Stimulated activated CD8-positive, alpha-beta memory T cell treated with anti-CD3 and anti-CD28 coated beads, Interleukin-12 subunit alpha, Interleukin-12 subunit beta, amount 100 ng/mL, for 1 hour (primary cell): ENCODE measurements at regions not wholly inside any gene's neighbourhood (a gene's known extent, or its start where the extent isn't known, plus 50 kb on each side); places are given as distances from the start of the nearest gene placed in this dataset.

Experiments
- DNase-seq: peaks from one replicate; pipeline ENCODE4 v3.0.0-alpha.2; 2020; ENCODE audit warnings: low read depth

- DNase-seq = no peak
Observed at GRCh38 chr18:22074282-22075070, 94.9 kb upstream of the GATA6 start.

- no peak for DNase-seq
Observed at GRCh38 chr18:22080035-22080434, 89.4 kb upstream of the GATA6 start.

GRCh38 chr18:22082408-22082807 lies 87.0 kb upstream of the GATA6 start:
- no peak for DNase-seq

- DNase-seq = no peak
Observed at GRCh38 chr18:22084547-22084946, 84.8 kb upstream of the GATA6 start.

- no peak for DNase-seq
Observed at GRCh38 chr18:22086973-22087372, 82.4 kb upstream of the GATA6 start.

GRCh38 chr18:22088029-22088428 lies 81.4 kb upstream of the GATA6 start:
- DNase-seq = no peak

- no peak for DNase-seq
Observed at GRCh38 chr18:22088996-22089640, 80.3 kb upstream of the GATA6 start.

GRCh38 chr18:22091341-22091740 lies 78.0 kb upstream of the GATA6 start:
- DNase-seq = no peak

- no peak for DNase-seq
Observed at GRCh38 chr18:22093731-22094357, 75.5 kb upstream of the GATA6 start.

GRCh38 chr18:22094358-22094734 lies 75.0 kb upstream of the GATA6 start:
- no peak for DNase-seq

GRCh38 chr18:22098563-22098989 lies 70.8 kb upstream of the GATA6 start:
- DNase-seq = no peak

GRCh38 chr18:22099925-22100324 lies 69.5 kb upstream of the GATA6 start:
- no peak for DNase-seq

- no peak for DNase-seq
Observed at GRCh38 chr18:22101731-22102130, 67.7 kb upstream of the GATA6 start.

GRCh38 chr18:22102953-22103646 lies 66.3 kb upstream of the GATA6 start:
- DNase-seq = no peak

GRCh38 chr18:22103647-22104031 lies 65.8 kb upstream of the GATA6 start:
- no peak for DNase-seq

GRCh38 chr18:22106536-22107292 lies 62.7 kb upstream of the GATA6 start:
- DNase-seq = no peak

GRCh38 chr18:22108674-22109073 lies 60.7 kb upstream of the GATA6 start:
- DNase-seq = no peak

GRCh38 chr18:22109535-22109934 lies 59.9 kb upstream of the GATA6 start:
- no peak for DNase-seq

GRCh38 chr18:22110461-22110924 lies 58.9 kb upstream of the GATA6 start:
- no peak for DNase-seq

GRCh38 chr18:22112215-22112614 lies 57.2 kb upstream of the GATA6 start:
- DNase-seq = no peak

- no peak for DNase-seq
Observed at GRCh38 chr18:22113144-22113844, 56.1 kb upstream of the GATA6 start.
